GM15510 (cell line): ENCODE measurements at regions not wholly inside any gene's neighbourhood (a gene's known extent, or its start where the extent isn't known, plus 50 kb on each side); places are given as distances from the start of the nearest gene placed in this dataset.

ENCODE experiments used
- POLR2A ChIP-seq: IDR thresholded peaks from 3 replicates; pipeline ENCODE4 v1.6.1; 2011; ENCODE audit warnings: borderline replicate concordance; ENCODE audit not compliant: insufficient read length; ENCODE audit errors: extremely low read depth

GRCh38 chr2:121074293-121074932 lies 210.6 kb downstream of the TFCP2L1 start:
- TF ChIP-seq POLR2A = no peak

- peak; percentile 90 for TF ChIP-seq POLR2A
Observed at GRCh38 chr2:121075006-121075551, 209.9 kb downstream of the TFCP2L1 start.

- no peak for TF ChIP-seq POLR2A
Observed at GRCh38 chr2:121075641-121076497, 209.1 kb downstream of the TFCP2L1 start.

- TF ChIP-seq POLR2A = no peak
Observed at GRCh38 chr2:121076498-121076820, 208.5 kb downstream of the TFCP2L1 start.

- no peak for TF ChIP-seq POLR2A
Observed at GRCh38 chr2:121076885-121077549, 208.0 kb downstream of the TFCP2L1 start.

- no peak for TF ChIP-seq POLR2A
Observed at GRCh38 chr2:121078899-121079298, 206.1 kb downstream of the TFCP2L1 start.

GRCh38 chr2:121080013-121080772 lies 204.8 kb downstream of the TFCP2L1 start:
- no peak for TF ChIP-seq POLR2A

- no peak for TF ChIP-seq POLR2A
Observed at GRCh38 chr2:121081701-121082100, 203.3 kb downstream of the TFCP2L1 start.

GRCh38 chr2:121082191-121082590 lies 202.8 kb downstream of the TFCP2L1 start:
- TF ChIP-seq POLR2A = no peak

- no peak for TF ChIP-seq POLR2A
Observed at GRCh38 chr2:121084130-121084680, 200.8 kb downstream of the TFCP2L1 start.

GRCh38 chr2:121085801-121086200 lies 199.2 kb downstream of the TFCP2L1 start:
- no peak for TF ChIP-seq POLR2A

- TF ChIP-seq POLR2A = no peak
Observed at GRCh38 chr2:121086450-121086849, 198.6 kb downstream of the TFCP2L1 start.

GRCh38 chr2:121087117-121087516 lies 197.9 kb downstream of the TFCP2L1 start:
- no peak for TF ChIP-seq POLR2A
